ENCODE measurements at regions not wholly inside any gene's neighbourhood (a gene's known extent, or its start where the extent isn't known, plus 50 kb on each side); places are given as distances from the start of the nearest gene placed in this dataset.

DNA sequence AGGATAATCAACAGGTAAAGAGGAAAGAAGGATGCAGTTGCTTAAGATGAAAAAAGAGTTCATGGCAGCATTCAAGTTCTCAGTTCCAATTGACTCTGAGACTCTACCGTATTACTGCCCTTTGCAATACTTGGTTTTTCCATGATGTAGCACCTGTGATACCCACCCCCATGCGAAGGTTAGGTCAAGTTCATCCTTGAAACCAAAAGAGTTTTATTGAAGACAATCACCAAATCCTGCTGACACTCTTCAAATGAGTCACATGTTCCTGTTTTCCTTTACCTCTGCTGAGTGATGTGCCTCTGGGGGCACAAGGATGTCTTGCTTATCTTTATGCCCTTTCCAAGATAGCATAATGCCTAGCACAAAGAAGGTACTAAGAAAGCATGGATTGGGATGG is 111.3 kb upstream of the SLC7A14 start:
- Histone ChIP-seq H2AFZ (ENCODE audit: insufficient read depth, low read depth, low read length, poor library complexity, severe bottlenecking) (no peak overlapping the region), H3K4me2 (replicated peaks; ENCODE audit: low read depth, low read length, poor library complexity, severe bottlenecking) (no peak overlapping the region), H3K79me2 (ENCODE audit: control insufficient read depth, insufficient read depth, low read length) (no peaks in the 10 kb centered on the region), H3K27me3 (replicated peaks in 1 of 4; ENCODE audit: control extremely low read depth in 1 of 4, control insufficient read depth in 3 of 4, insufficient read depth in 4 of 4, low read length in 3 of 4) (peaks cover 0 to 4% (median 0%) of the 10 kb centered on the region in 4 experiments), H4K20me1 (ENCODE audit: control insufficient read depth, insufficient read depth, low read length, poor library complexity, severe bottlenecking) (no peaks in the 10 kb centered on the region), H3K4me1 (ENCODE audit: control insufficient read depth in 2 of 2, insufficient read depth in 2 of 2, low read length in 2 of 2) (no peaks in the 10 kb centered on the region), H3K27ac (ENCODE audit: low read length in 2 of 2) (no peak overlapping the region), H3K36me3 (replicated peaks in 1 of 2; ENCODE audit: control extremely low read depth in 1 of 2, control insufficient read depth in 1 of 2, extremely low read depth in 1 of 2, insufficient read depth in 2 of 2, low read length in 1 of 2) (no peaks in the 10 kb centered on the region), H3K4me3 (ENCODE audit: control extremely low read depth in 1 of 5, extremely low read depth in 1 of 5, insufficient read depth in 1 of 5, low read depth in 2 of 5, low read length in 4 of 5) (no peak overlapping the region), H3K9me3 (ENCODE audit: control extremely low read depth in 1 of 3, control insufficient read depth in 2 of 3, insufficient read depth in 1 of 3, low read length in 2 of 3) (no peaks in the 10 kb centered on the region), H3K9ac (ENCODE audit: low read length) (no peak overlapping the region)
- 88% methylated on average over 2 of the region's 2 CpGs for WGBS (ENCODE audit: insufficient coverage)
- intact Hi-C loops (cut with micrococcal nuclease): no loop called here
- ChIA-PET POLR2A (no interaction called here), CTCF (no interaction called here)
- no peak for TF ChIP-seq CTCF (IDR thresholded peaks at IDR 0.05)
- no peak overlapping the region for H3K4me3 Mint-ChIP-seq
- H3K27me3 Mint-ChIP-seq: peaks cover 9% of the 10 kb centered on the region
- no peaks in the 10 kb centered on the region for H3K9me3 Mint-ChIP-seq (ENCODE audit: insufficient read depth)
- DNase-seq: no peak
- ATAC-seq (ENCODE audit: low read depth): no peak
- H3K27ac Mint-ChIP-seq: no peak overlapping the region
- H3K4me1 Mint-ChIP-seq: no peaks in the 10 kb centered on the region

DNA sequence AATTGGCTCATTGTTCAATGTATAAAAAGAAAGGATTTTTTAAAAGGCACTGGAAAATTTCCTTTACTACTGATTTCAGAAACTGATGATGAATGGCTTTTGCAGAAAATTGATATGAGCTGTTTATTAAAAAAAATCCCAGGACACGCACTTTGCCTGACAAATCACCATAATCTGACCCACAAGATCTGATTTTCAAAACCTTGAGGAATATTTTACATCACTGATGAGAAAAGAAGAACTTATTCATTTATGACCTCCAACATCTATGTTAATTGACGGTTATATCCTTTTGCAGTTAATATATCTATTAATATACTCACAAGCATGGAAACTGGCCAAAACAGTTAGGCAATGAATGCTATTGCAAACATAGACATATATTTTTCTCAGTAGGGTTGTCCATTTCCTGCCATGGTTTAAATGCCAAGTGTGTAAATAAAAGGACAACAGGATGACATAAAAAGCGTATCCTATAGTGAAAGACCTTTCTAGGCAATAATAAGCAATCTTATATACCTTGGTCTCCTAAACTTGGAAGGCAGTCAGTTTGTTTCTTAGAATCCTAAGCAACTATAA is 109.7 kb upstream of the SLC7A14 start:
- H3K36me3 ChIP-seq (replicated peaks in 1 of 2; ENCODE audit: control extremely low read depth in 1 of 2, control insufficient read depth in 1 of 2, extremely low read depth in 1 of 2, insufficient read depth in 2 of 2, low read length in 1 of 2): no peaks in the 10 kb centered on the region
- H3K27me3 ChIP-seq (replicated peaks in 1 of 4; ENCODE audit: control extremely low read depth in 1 of 4, control insufficient read depth in 3 of 4, insufficient read depth in 4 of 4, low read length in 3 of 4): no peaks in the 10 kb centered on the region
- H3K9ac ChIP-seq (ENCODE audit: low read length): no peak overlapping the region
- ChIA-PET POLR2A (no interaction called here), CTCF (interaction anchor here (0.6 kb wide), 1 partner anchor 285 kb away, joined by 3 read pairs; no protein-coding TSS in a partner anchor)
- no peak for TF ChIP-seq CTCF (IDR thresholded peaks at IDR 0.05)
- no peak for TF ChIP-seq EZH2 (IDR thresholded peaks at IDR 0.05; ENCODE audit: borderline replicate concordance, insufficient read depth, low read depth, low read length, poor library complexity, severe bottlenecking)
- H3K4me2 ChIP-seq (replicated peaks; ENCODE audit: low read depth, low read length, poor library complexity, severe bottlenecking): no peak overlapping the region
- ATAC-seq (ENCODE audit: low read depth) (no peak), DNase-seq (no peak)
- H3K9me3 ChIP-seq (ENCODE audit: control extremely low read depth in 1 of 3, control insufficient read depth in 2 of 3, insufficient read depth in 1 of 3, low read length in 2 of 3): no peaks in the 10 kb centered on the region
- no peaks in the 10 kb centered on the region for H3K9me3 Mint-ChIP-seq (ENCODE audit: insufficient read depth)
- intact Hi-C loops (cut with micrococcal nuclease): no loop called here
- H3K4me1 ChIP-seq (ENCODE audit: control insufficient read depth in 2 of 2, insufficient read depth in 2 of 2, low read length in 2 of 2): no peaks in the 10 kb centered on the region
- H3K4me1 Mint-ChIP-seq: no peaks in the 10 kb centered on the region
- no peak overlapping the region for H3K27ac ChIP-seq (ENCODE audit: low read length in 2 of 2)
- WGBS (ENCODE audit: insufficient coverage): no CpG with 5 or more reads among the region's 3 CpGs
- H3K27me3 Mint-ChIP-seq: peaks cover 9% of the 10 kb centered on the region
- H3K4me3 Mint-ChIP-seq: no peak overlapping the region
- H3K4me3 ChIP-seq (ENCODE audit: control extremely low read depth in 1 of 5, extremely low read depth in 1 of 5, insufficient read depth in 1 of 5, low read depth in 2 of 5, low read length in 4 of 5): no peak overlapping the region
- H2AFZ ChIP-seq (ENCODE audit: insufficient read depth, low read depth, low read length, poor library complexity, severe bottlenecking): no peak overlapping the region
- no peaks in the 10 kb centered on the region for H3K79me2 ChIP-seq (ENCODE audit: control insufficient read depth, insufficient read depth, low read length)
- no peak overlapping the region for H3K27ac Mint-ChIP-seq
- no peaks in the 10 kb centered on the region for H4K20me1 ChIP-seq (ENCODE audit: control insufficient read depth, insufficient read depth, low read length, poor library complexity, severe bottlenecking)
